PC-3 (cell line): ENCODE measurements at regions not wholly inside any gene's neighbourhood (a gene's known extent, or its start where the extent isn't known, plus 50 kb on each side); places are given as distances from the start of the nearest gene placed in this dataset.

Experiments used
- ATAC-seq: fragments of 200-7000 bp; cut with Tn5 transposase; 2 replicates; pipeline ENCODE4 v1.9.1; 2020; ENCODE audit warnings: mild to moderate bottlenecking, moderate library complexity
- BruUV-seq: library from RNA; stranded (reverse); fragments of 400-500 nt; replicated peaks from 2 replicates; lab custom pipeline; 2021; lab: Mats Ljungman, UMichigan
- CTCF ChIA-PET: fragments of 300-600 bp; sonication (Branson Sonifier 250); formaldehyde crosslinking; loops from one replicate; lab custom pipeline; 2022; ENCODE audit warnings: antibody characterized with exemption; lab: Charles Lee
- POLR2A ChIA-PET: fragments of 300-600 bp; sonication (Branson Sonifier 250); formaldehyde crosslinking; loops from one replicate; lab custom pipeline; 2022; ENCODE audit warnings: antibody characterized with exemption; ENCODE audit not compliant: unreplicated experiment; lab: Charles Lee
- DNase-seq: peaks from one replicate; pipeline ENCODE4 v3.0.0-alpha.2; 2015
- H2AFZ ChIP-seq: fragments of 300-600 bp; sonication (generic); 2 replicates; pipeline ENCODE4 v1.6.0; 2016; ENCODE audit warnings: antibody characterized with exemption, low read length
- H3F3A ChIP-seq: fragments of 300-600 bp; sonication (generic); one replicate; pipeline ENCODE4 v1.6.0; 2017; ENCODE audit warnings: antibody characterized with exemption, low read length, control low read depth, mild to moderate bottlenecking; ENCODE audit not compliant: unreplicated experiment
- H3K27ac ChIP-seq: fragments of 300-600 bp; sonication (generic); 2 replicates; pipeline ENCODE4 v1.5.1; 2016; ENCODE audit warnings: mild to moderate bottlenecking, low read length
- H3K27me3 ChIP-seq: fragments of 300-600 bp; sonication (generic); 2 replicates; pipeline ENCODE4 v1.6.1; 2016; ENCODE audit warnings: low read length, mixed read lengths
- H3K36me3 ChIP-seq: fragments of 300-600 bp; sonication (generic); 2 replicates; pipeline ENCODE4 v1.6.1; 2016; ENCODE audit warnings: low read depth, mixed run types, low read length, mixed read lengths
- H3K4me1 ChIP-seq: fragments of 300-600 bp; sonication (generic); 2 replicates; pipeline ENCODE4 v1.5.1; 2016; ENCODE audit warnings: low read length; ENCODE audit not compliant: insufficient read depth
- H3K4me2 ChIP-seq: fragments of 300-600 bp; sonication (generic); 2 replicates; pipeline ENCODE4 v1.6.0; 2016; ENCODE audit warnings: low read length
- H3K4me3 ChIP-seq: fragments of 300-600 bp; sonication (generic); 2 replicates; pipeline ENCODE4 v1.5.1; 2016; ENCODE audit warnings: mild to moderate bottlenecking, low read length, mixed read lengths
- H3K79me2 ChIP-seq: fragments of 300-600 bp; sonication (generic); 2 replicates; pipeline ENCODE4 v1.6.1; 2017; ENCODE audit warnings: low read length, mixed read lengths
- H3K9ac ChIP-seq: fragments of 300-600 bp; sonication (generic); 2 replicates; pipeline ENCODE4 v1.6.0; 2016; ENCODE audit warnings: mild to moderate bottlenecking, low read length
- H3K9me2 ChIP-seq: fragments of 300-600 bp; sonication (generic); replicated peaks from 2 replicates; pipeline ENCODE4 v1.6.1; 2016; ENCODE audit warnings: mixed run types, low read length, mixed read lengths
- H3K9me3 ChIP-seq: fragments of 300-600 bp; sonication (generic); 2 replicates; pipeline ENCODE4 v1.6.1; 2016; ENCODE audit warnings: low read length, mixed read lengths
- H4K20me1 ChIP-seq: fragments of 300-600 bp; sonication (generic); 2 replicates; pipeline ENCODE4 v1.6.1; 2016; ENCODE audit warnings: low read length, mixed read lengths
- EZH2 ChIP-seq: fragments of 300-600 bp; sonication (generic); IDR thresholded peaks from one replicate; pipeline ENCODE4 v1.6.1; 2017; ENCODE audit warnings: antibody characterized with exemption, mild to moderate bottlenecking, low read length; ENCODE audit not compliant: unreplicated experiment
- EZH2phosphoT487 ChIP-seq: fragments of 300-600 bp; sonication (generic); IDR thresholded peaks from 2 replicates; pipeline ENCODE4 v1.6.1; 2018; ENCODE audit warnings: mild to moderate bottlenecking, antibody characterized with exemption, low read length, borderline replicate concordance
- intact Hi-C: fragments of 100-400 bp; cut with micrococcal nuclease; formaldehyde crosslinking; loops from 2 replicates; pipeline ENCODE4 v1.9.0; 2023
- TF ChIP-seq, protein P1 (sequence below): fragments of 300-600 bp; sonication (generic); conservative IDR thresholded peaks from 2 replicates; pipeline ENCODE4 v1.5.1; 2017; ENCODE audit warnings: antibody characterized with exemption, low read depth, mild to moderate bottlenecking, low read length

DNA sequence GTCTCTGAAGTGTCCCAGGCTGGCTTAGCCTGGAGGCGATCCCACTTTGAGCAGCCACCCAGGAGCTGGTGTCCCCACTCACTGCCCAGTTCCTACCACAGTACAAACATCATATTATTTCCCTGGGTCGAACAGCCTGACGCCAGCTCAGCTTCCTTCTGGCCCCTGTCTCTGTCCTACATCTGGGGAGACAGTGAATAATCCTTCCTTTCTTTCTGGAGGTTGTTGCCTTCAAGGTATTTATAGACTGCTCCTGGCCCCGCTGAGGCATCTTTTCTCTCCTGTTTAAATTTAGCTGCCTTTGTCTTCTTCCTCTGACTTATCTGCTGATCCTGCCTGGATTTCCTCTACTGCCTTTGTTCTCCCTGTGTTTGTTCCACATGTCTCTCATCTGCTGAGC, 56.8 kb upstream of the LRRC55 start:
- Histone ChIP-seq H3K27me3 (peaks cover 62% of the 10 kb centered on the region), H3K9ac (no peak overlapping the region), H3K9me3 (no peaks in the 10 kb centered on the region), H3F3A (no peaks in the 10 kb centered on the region), H3K79me2 (no peaks in the 10 kb centered on the region), H3K36me3 (no peaks in the 10 kb centered on the region), H2AFZ (no peak overlapping the region), H3K9me2 (no peaks in the 10 kb centered on the region), H3K27ac (no peak overlapping the region), H4K20me1 (no peaks in the 10 kb centered on the region), H3K4me1 (peaks cover 10% of the 10 kb centered on the region; the same call in 1 of the 2 replicates), H3K4me2 (no peak overlapping the region), H3K4me3 (no peak overlapping the region)
- DNase-seq = no peak
- ATAC-seq = no peak
- intact Hi-C loops = no loop called here
- no TSS peak for BruUV-seq
- ChIA-PET POLR2A (interaction anchor here (0.6 kb wide), 1 partner anchor 343 kb away, joined by 7 read pairs; no protein-coding TSS in a partner anchor), CTCF (no interaction called here)
- no peak for TF ChIP-seq EZH2phosphoT487
- TF ChIP-seq EZH2 = no peak
- TF ChIP-seq, protein P1, sequence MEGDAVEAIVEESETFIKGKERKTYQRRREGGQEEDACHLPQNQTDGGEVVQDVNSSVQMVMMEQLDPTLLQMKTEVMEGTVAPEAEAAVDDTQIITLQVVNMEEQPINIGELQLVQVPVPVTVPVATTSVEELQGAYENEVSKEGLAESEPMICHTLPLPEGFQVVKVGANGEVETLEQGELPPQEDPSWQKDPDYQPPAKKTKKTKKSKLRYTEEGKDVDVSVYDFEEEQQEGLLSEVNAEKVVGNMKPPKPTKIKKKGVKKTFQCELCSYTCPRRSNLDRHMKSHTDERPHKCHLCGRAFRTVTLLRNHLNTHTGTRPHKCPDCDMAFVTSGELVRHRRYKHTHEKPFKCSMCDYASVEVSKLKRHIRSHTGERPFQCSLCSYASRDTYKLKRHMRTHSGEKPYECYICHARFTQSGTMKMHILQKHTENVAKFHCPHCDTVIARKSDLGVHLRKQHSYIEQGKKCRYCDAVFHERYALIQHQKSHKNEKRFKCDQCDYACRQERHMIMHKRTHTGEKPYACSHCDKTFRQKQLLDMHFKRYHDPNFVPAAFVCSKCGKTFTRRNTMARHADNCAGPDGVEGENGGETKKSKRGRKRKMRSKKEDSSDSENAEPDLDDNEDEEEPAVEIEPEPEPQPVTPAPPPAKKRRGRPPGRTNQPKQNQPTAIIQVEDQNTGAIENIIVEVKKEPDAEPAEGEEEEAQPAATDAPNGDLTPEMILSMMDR = no peak

DNA sequence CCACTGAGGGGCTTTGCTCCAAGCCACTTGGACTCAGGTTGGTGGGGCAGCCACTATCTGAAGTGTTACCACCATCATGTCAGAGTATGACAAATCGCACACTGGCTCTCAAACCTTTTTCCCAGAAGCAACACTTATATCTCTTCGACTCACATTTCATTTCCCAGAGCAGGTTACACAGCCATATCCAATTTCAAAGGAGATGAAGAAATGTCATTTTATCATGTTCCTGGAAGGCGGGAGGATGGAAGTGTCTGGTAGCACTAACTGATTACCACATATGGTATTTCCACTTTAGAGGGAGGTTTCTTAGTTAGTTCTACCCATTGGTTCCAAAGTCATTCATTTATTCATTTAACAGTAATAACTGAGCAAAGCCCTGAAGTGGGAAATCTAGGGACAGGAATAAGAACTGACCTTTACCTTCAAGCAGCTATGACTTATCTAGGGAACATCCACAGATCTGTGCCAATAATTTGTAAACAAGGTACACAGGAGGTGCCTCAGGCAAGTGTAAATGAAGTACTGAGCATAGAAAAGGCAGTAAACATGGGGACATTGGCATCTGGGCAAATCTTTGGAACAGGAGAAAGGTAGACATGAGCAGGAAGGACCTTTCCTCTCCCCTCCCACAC, 54.9 kb upstream of the LRRC55 start:
- Histone ChIP-seq H3K27ac (no peak overlapping the region), H3K36me3 (no peaks in the 10 kb centered on the region), H4K20me1 (no peaks in the 10 kb centered on the region), H3K79me2 (no peaks in the 10 kb centered on the region), H3K9ac (no peak overlapping the region), H3K4me1 (peaks cover 10% of the 10 kb centered on the region; the same call in 1 of the 2 replicates), H3K27me3 (peaks cover 70% of the 10 kb centered on the region), H3F3A (no peaks in the 10 kb centered on the region), H3K9me3 (no peaks in the 10 kb centered on the region), H2AFZ (no peak overlapping the region), H3K4me3 (no peak overlapping the region), H3K4me2 (no peak overlapping the region), H3K9me2 (no peaks in the 10 kb centered on the region)
- DNase-seq (peak; percentile 57), ATAC-seq (no peak)
- intact Hi-C loops = no loop called here
- ChIA-PET POLR2A (no interaction called here), CTCF (no interaction called here)
- TF ChIP-seq EZH2 (no peak), EZH2phosphoT487 (no peak)
- TF ChIP-seq, protein P1 = no peak
- no TSS peak for BruUV-seq

DNA sequence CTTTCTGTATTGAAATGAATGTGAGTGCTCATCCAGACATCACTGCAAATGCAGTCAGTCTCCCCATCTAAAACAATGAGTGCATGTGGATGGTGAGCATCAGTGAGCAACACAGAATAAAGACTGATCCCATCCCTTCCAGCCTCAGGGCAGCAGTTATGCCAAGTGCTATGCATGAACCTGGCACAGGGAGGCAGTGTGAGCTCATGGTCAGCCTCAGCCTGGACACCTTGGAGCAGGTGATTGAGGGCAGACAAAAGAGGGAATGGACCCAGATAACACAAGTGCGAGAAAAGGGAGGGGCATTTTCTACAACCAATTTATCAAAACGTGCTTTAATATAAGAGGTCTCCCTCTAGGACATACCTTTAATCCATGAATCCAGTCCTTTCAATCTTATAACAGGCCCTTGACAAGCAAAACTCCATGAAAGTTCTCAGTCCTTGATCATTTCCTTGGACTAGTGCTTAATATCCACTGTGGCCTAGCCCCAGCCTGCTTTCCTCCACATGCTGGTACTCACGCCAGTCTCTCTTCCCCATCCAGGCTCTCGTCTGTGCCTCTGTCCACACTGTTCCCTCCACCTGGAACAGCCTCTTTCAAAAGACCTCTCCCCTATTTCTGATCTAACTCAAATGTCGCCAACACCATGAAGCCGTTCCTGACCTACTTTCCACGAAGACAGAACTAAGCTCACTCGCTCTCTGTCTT, 50.5 kb upstream of the LRRC55 start:
- POLR2A ChIA-PET = no interaction called here
- peaks cover 67% of the 10 kb centered on the region for H3K27me3 ChIP-seq
- no peak overlapping the region for H3K4me2 ChIP-seq
- DNase-seq (peak; percentile 65), ATAC-seq (peak; percentile 63; the same call in 1 of the 2 replicates)
- H3K79me2 ChIP-seq = no peaks in the 10 kb centered on the region
- H3K9ac ChIP-seq = no peak overlapping the region
- no peaks in the 10 kb centered on the region for H3K9me2 ChIP-seq
- H2AFZ ChIP-seq = no peak overlapping the region
- no peaks in the 10 kb centered on the region for H4K20me1 ChIP-seq
- H3K4me1 ChIP-seq = peaks cover 10% of the 10 kb centered on the region; the same call in 1 of the 2 replicates
- CTCF ChIA-PET = interaction anchor here (1.5 kb wide), 1 partner anchor 118 kb away, joined by 4 read pairs; no protein-coding TSS in a partner anchor
- H3K9me3 ChIP-seq = no peaks in the 10 kb centered on the region
- H3K36me3 ChIP-seq = no peaks in the 10 kb centered on the region
- H3F3A ChIP-seq = no peaks in the 10 kb centered on the region
- intact Hi-C loops = loop anchor here (1.0 kb wide), 1 partner anchor 118 kb away; no protein-coding TSS in a partner anchor
- no peak overlapping the region for H3K27ac ChIP-seq
- no TSS peak for BruUV-seq
- no peak for TF ChIP-seq EZH2
- TF ChIP-seq, protein P1 = peak; percentile 77
- no peak overlapping the region for H3K4me3 ChIP-seq
